ENCODE measurements at regions not wholly inside any gene's neighbourhood (a gene's known extent, or its start where the extent isn't known, plus 50 kb on each side); places are given as distances from the start of the nearest gene placed in this dataset.

GRCh38 chr16:9370061-9370491 lies 278.6 kb downstream of the HAPSTR1 start:
- no peak overlapping the region for H3K9ac ChIP-seq (ENCODE audit: insufficient read depth in 1 of 2, low read depth in 2 of 2, low read length in 2 of 2)
- H3K4me2 ChIP-seq (ENCODE audit: insufficient read depth, low read length), result no peak overlapping the region
- BruUV-seq (replicated peaks), result no TSS peak
- no peak for FAIRE-seq
- H3K27ac ChIP-seq (ENCODE audit: extremely low read depth, low read depth, low read length), result no peak overlapping the region
- ChIA-PET CTCF (ENCODE audit: low intra/inter-chr PET ratio) (no interaction called here), POLR2A (no interaction called here)
- no peaks in the 10 kb centered on the region for H3K79me2 ChIP-seq (ENCODE audit: control insufficient read depth, insufficient read depth, low read length)
- ATAC-seq, result no peak
- H2AFZ ChIP-seq (ENCODE audit: low read depth, low read length), result no peak overlapping the region
- no peak for TF ChIP-seq NR1H2 (CRISPR knock-in tag; IDR thresholded peaks at IDR 0.05)
- DNase-seq (ENCODE audit: extremely low read depth in 1 of 4, low spot score in 3 of 4), result no peak
- no peaks in the 10 kb centered on the region for H3K9me1 ChIP-seq (ENCODE audit: control insufficient read depth, insufficient read depth, low read length)
- no peaks in the 10 kb centered on the region for H4K20me1 ChIP-seq (replicated peaks; ENCODE audit: control insufficient read depth, insufficient read depth, low read length)
- H3K9me3 ChIP-seq (replicated peaks; ENCODE audit: control insufficient read depth, insufficient read depth, low read depth, low read length), result no peaks in the 10 kb centered on the region
- no peaks in the 10 kb centered on the region for H3K36me3 ChIP-seq (ENCODE audit: control insufficient read depth, insufficient read depth, low read length)
- H3K4me1 ChIP-seq (replicated peaks in 1 of 2; ENCODE audit: control insufficient read depth in 2 of 2, insufficient read depth in 2 of 2, low read length in 2 of 2), result no peaks in the 10 kb centered on the region
- H3K27me3 ChIP-seq (ENCODE audit: control insufficient read depth in 2 of 2, insufficient read depth in 2 of 2, low read length in 2 of 2), result no peaks in the 10 kb centered on the region; a peak in 1 of 5 replicates
- H3K4me3 ChIP-seq, result no peak overlapping the region
- WGBS (ENCODE audit: insufficient coverage, low coverage, missing lambda C conversion rate), result 0% methylated on average over 9 of the region's 9 CpGs
- in situ Hi-C loops (cut with MboI) (no loop called here), intact Hi-C loops (cut with micrococcal nuclease) (no loop called here)

DNA sequence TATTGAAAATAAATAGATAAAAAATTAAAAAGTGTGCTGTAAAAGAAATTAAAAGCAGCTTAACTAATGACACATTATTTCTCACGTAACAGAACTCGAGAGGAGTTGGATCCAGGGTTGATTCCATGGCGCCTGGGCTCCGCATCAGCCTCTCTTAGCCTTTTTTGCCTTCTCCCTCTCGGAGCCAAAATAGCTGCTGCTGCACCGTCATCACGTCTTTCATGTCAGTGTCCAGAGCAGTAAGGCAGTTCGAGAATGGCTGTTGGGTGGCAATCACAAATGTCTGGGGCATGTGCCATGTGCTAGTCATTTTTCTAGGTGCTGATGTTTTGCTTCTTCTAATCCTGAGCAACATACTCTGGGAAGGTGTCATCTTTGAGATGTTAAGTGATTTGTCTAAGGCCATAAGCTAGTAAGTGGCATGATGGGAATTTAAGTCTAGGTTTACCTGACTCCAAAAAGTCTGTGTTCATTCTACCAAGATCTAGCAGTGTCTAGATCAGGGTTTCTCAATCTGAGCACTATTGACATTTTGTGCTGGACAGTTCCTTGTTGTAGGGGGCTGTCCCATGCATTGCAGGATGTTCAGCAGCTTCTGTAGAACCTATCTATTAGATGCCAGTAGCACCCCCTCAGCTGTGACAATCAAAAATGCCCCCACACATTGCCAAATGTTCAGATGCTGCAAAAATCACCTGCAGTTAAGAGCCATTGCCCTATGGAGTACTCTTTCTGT lies 280.4 kb downstream of the HAPSTR1 start:
- FAIRE-seq, result no peak

More for the DNA sequence above, 280.4 kb downstream of the HAPSTR1 start:
- WGBS (ENCODE audit: insufficient coverage, low coverage, missing lambda C conversion rate), result 0% methylated on average over 8 of the region's 8 CpGs
- Histone ChIP-seq H3K9me1 (ENCODE audit: control insufficient read depth, insufficient read depth, low read length) (no peaks in the 10 kb centered on the region), H3K79me2 (ENCODE audit: control insufficient read depth, insufficient read depth, low read length) (no peaks in the 10 kb centered on the region), H3K27me3 (ENCODE audit: control insufficient read depth in 2 of 2, insufficient read depth in 2 of 2, low read length in 2 of 2) (no peaks in the 10 kb centered on the region; a peak in 1 of 5 replicates), H3K9ac (ENCODE audit: insufficient read depth in 1 of 2, low read depth in 2 of 2, low read length in 2 of 2) (no peak overlapping the region), H2AFZ (ENCODE audit: low read depth, low read length) (no peak overlapping the region), H3K4me2 (ENCODE audit: insufficient read depth, low read length) (no peak overlapping the region), H3K9me3 (replicated peaks; ENCODE audit: control insufficient read depth, insufficient read depth, low read depth, low read length) (no peaks in the 10 kb centered on the region), H4K20me1 (replicated peaks; ENCODE audit: control insufficient read depth, insufficient read depth, low read length) (no peaks in the 10 kb centered on the region), H3K4me3 (no peak overlapping the region), H3K36me3 (ENCODE audit: control insufficient read depth, insufficient read depth, low read length) (no peaks in the 10 kb centered on the region), H3K27ac (ENCODE audit: extremely low read depth, low read depth, low read length) (no peak overlapping the region), H3K4me1 (replicated peaks in 1 of 2; ENCODE audit: control insufficient read depth in 2 of 2, insufficient read depth in 2 of 2, low read length in 2 of 2) (no peaks in the 10 kb centered on the region)
- DNase-seq (ENCODE audit: extremely low read depth in 1 of 4, low spot score in 3 of 4) (no peak), ATAC-seq (no peak)
- CTCF ChIA-PET (ENCODE audit: low intra/inter-chr PET ratio), result no interaction called here
- intact Hi-C loops (cut with micrococcal nuclease) (no loop called here), in situ Hi-C loops (cut with MboI) (no loop called here)
- POLR2A ChIA-PET, result no interaction called here
- BruUV-seq (replicated peaks), result no TSS peak
- peak; percentile 51 for TF ChIP-seq RBM25 (IDR thresholded peaks at IDR 0.05; ENCODE audit: low read depth, low read length, severe bottlenecking)
- no peak for TF ChIP-seq SFPQ (IDR thresholded peaks at IDR 0.05; ENCODE audit: low read depth, low read length)
